ENCODE measurements at regions not wholly inside any gene's neighbourhood (a gene's known extent, or its start where the extent isn't known, plus 50 kb on each side); places are given as distances from the start of the nearest gene placed in this dataset.

DNA sequence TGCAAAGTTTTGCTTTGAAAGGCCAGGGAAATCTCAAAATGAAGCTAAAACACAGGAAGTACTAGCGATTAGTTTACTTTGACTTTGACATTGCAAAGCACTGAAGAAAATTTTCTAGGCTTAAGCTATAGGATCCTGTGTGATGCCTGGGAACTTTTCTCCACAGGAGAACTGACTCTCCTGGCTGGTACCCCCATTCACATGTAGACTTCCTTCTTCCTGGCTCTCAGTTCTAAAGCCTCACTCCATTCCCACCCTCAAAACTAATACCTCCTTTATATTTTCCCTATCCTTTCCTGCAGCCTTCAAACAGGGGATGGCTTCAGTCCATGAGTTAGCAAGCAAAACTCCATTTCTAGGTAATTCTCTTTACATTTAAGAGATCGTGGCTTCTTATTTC lies 189.5 kb downstream of the SLITRK1 start:
- Histone ChIP-seq H3K79me2 (ENCODE audit: insufficient read depth, low read depth) (no peaks in the 10 kb centered on the region), H3K27ac (no peak overlapping the region), H3K4me2 (no peak overlapping the region), H3K4me3 (IDR thresholded peaks at IDR 0.05; ENCODE audit: insufficient read depth, low read depth, low read length) (no peak overlapping the region), H3K9ac (no peak overlapping the region), H4K20me1 (ENCODE audit: insufficient read depth) (no peaks in the 10 kb centered on the region), H2AFZ (ENCODE audit: low read depth) (no peak overlapping the region), H3K36me3 (ENCODE audit: insufficient read depth) (no peaks in the 10 kb centered on the region), H3K27me3 (ENCODE audit: insufficient read depth, low read depth) (no peaks in the 10 kb centered on the region), H3K4me1 (ENCODE audit: low read depth, poor library complexity, severe bottlenecking) (no peaks in the 10 kb centered on the region)
- no peak for TF ChIP-seq CTCF (conservative IDR thresholded peaks at IDR 0.05; ENCODE audit: low read depth, low read length)

GRCh38 chr13:83691966-83692365 lies 190.3 kb downstream of the SLITRK1 start:
- Histone ChIP-seq H3K27me3 (ENCODE audit: insufficient read depth, low read depth) (no peaks in the 10 kb centered on the region), H2AFZ (ENCODE audit: low read depth) (no peak overlapping the region), H3K27ac (no peak overlapping the region), H4K20me1 (ENCODE audit: insufficient read depth) (no peaks in the 10 kb centered on the region), H3K4me1 (ENCODE audit: low read depth, poor library complexity, severe bottlenecking) (no peaks in the 10 kb centered on the region), H3K4me2 (no peak overlapping the region), H3K4me3 (IDR thresholded peaks at IDR 0.05; ENCODE audit: insufficient read depth, low read depth, low read length) (no peak overlapping the region), H3K36me3 (ENCODE audit: insufficient read depth) (no peaks in the 10 kb centered on the region), H3K9ac (no peak overlapping the region), H3K79me2 (ENCODE audit: insufficient read depth, low read depth) (no peaks in the 10 kb centered on the region)
- TF ChIP-seq CTCF (conservative IDR thresholded peaks at IDR 0.05; ENCODE audit: low read depth, low read length) = no peak

GRCh38 chr13:83681547-83681946 lies 200.7 kb downstream of the SLITRK1 start:
- Histone ChIP-seq H2AFZ (ENCODE audit: low read depth) (no peak overlapping the region), H3K4me2 (no peak overlapping the region), H3K79me2 (ENCODE audit: insufficient read depth, low read depth) (no peaks in the 10 kb centered on the region), H3K4me3 (IDR thresholded peaks at IDR 0.05; ENCODE audit: insufficient read depth, low read depth, low read length) (no peak overlapping the region), H3K36me3 (ENCODE audit: insufficient read depth) (no peaks in the 10 kb centered on the region), H4K20me1 (ENCODE audit: insufficient read depth) (no peaks in the 10 kb centered on the region), H3K27me3 (ENCODE audit: insufficient read depth, low read depth) (no peaks in the 10 kb centered on the region), H3K4me1 (ENCODE audit: low read depth, poor library complexity, severe bottlenecking) (no peaks in the 10 kb centered on the region), H3K27ac (no peak overlapping the region), H3K9ac (no peak overlapping the region)
- TF ChIP-seq CTCF (conservative IDR thresholded peaks at IDR 0.05; ENCODE audit: low read depth, low read length) = no peak

GRCh38 chr13:83677985-83678384 lies 204.3 kb downstream of the SLITRK1 start:
- Histone ChIP-seq H3K79me2 (ENCODE audit: insufficient read depth, low read depth) (no peaks in the 10 kb centered on the region), H4K20me1 (ENCODE audit: insufficient read depth) (no peaks in the 10 kb centered on the region), H2AFZ (ENCODE audit: low read depth) (no peak overlapping the region), H3K27me3 (ENCODE audit: insufficient read depth, low read depth) (no peaks in the 10 kb centered on the region), H3K4me3 (IDR thresholded peaks at IDR 0.05; ENCODE audit: insufficient read depth, low read depth, low read length) (no peak overlapping the region), H3K36me3 (ENCODE audit: insufficient read depth) (no peaks in the 10 kb centered on the region), H3K4me1 (ENCODE audit: low read depth, poor library complexity, severe bottlenecking) (no peaks in the 10 kb centered on the region), H3K27ac (no peak overlapping the region), H3K4me2 (no peak overlapping the region), H3K9ac (no peak overlapping the region)
- no peak for TF ChIP-seq CTCF (conservative IDR thresholded peaks at IDR 0.05; ENCODE audit: low read depth, low read length)

- H2AFZ ChIP-seq (ENCODE audit: low read depth) = no peak overlapping the region
- no peaks in the 10 kb centered on the region for H3K79me2 ChIP-seq (ENCODE audit: insufficient read depth, low read depth)
- no peaks in the 10 kb centered on the region for H4K20me1 ChIP-seq (ENCODE audit: insufficient read depth)
- H3K27me3 ChIP-seq (ENCODE audit: insufficient read depth, low read depth) = no peaks in the 10 kb centered on the region
- no peak overlapping the region for H3K9ac ChIP-seq
- H3K4me3 ChIP-seq (IDR thresholded peaks at IDR 0.05; ENCODE audit: insufficient read depth, low read depth, low read length) = no peak overlapping the region
- no peak overlapping the region for H3K4me2 ChIP-seq
- no peak for TF ChIP-seq CTCF (conservative IDR thresholded peaks at IDR 0.05; ENCODE audit: low read depth, low read length)
- no peak overlapping the region for H3K27ac ChIP-seq
- no peaks in the 10 kb centered on the region for H3K36me3 ChIP-seq (ENCODE audit: insufficient read depth)
- H3K4me1 ChIP-seq (ENCODE audit: low read depth, poor library complexity, severe bottlenecking) = no peaks in the 10 kb centered on the region
These were observed 209.7 kb downstream of the SLITRK1 start for GRCh38 chr13:83672612-83673011.

Measured in KMS-11 (cell line).